Glomerular visceral epithelial cell (primary cell): ENCODE measurements at regions not wholly inside any gene's neighbourhood (a gene's known extent, or its start where the extent isn't known, plus 50 kb on each side); places are given as distances from the start of the nearest gene placed in this dataset.
"Not testable (repeated sequence)": the region's sequence is repeated elsewhere in the genome, so short reads cannot be mapped to it uniquely, and the experiment has no call there.

ENCODE experiments used
- DNase-seq: peaks from one replicate; pipeline ENCODE4 v3.0.0-alpha.2; 2016; ENCODE audit errors: extremely low spot score

- not testable (repeated sequence) for DNase-seq
Measured at GRCh38 chr4:82077471-82077995, 296.3 kb downstream of the HNRNPD start.

DNA sequence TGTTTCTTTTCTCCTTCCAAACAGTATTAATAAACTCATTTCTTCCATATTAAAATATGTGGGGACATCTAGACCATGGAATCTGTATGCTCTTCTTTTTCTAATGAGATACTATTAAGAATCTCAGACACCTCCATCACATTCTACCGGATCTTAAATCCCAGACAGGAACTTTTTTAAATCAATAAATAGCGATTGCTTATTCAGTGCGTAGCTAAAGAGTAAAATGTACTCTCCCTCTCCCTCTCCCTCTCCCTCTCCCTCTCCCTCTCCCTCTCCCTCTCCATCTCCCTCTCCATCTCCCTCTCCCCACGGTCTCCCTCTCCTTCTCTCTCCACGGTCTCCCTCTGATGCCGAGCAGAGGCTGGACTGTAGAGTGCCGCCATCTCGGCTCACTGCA is 297.0 kb downstream of the HNRNPD start:
- DNase-seq: no peak

DNA sequence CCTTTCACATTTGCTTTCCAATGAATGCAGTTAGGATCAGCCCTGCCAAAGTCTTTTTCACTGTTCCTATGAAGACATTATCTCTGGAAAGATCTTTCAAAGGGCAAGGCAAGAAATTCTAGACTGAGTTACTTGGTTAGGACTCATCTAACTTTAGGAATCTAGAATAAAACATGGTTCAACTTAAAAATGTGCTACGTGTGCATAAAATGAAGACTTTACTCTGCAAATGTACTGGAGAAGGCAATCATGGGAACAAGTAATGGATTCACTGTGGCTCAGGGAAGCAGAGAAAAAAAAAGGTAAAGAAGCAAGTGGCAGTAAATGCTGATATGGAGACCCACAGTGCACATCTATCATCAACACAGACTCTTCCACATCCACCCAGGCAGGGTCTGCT is 297.4 kb downstream of the HNRNPD start:
- DNase-seq: no peak

GRCh38 chr4:82071951-82072350 is 301.8 kb downstream of the HNRNPD start:
- DNase-seq: no peak

DNA sequence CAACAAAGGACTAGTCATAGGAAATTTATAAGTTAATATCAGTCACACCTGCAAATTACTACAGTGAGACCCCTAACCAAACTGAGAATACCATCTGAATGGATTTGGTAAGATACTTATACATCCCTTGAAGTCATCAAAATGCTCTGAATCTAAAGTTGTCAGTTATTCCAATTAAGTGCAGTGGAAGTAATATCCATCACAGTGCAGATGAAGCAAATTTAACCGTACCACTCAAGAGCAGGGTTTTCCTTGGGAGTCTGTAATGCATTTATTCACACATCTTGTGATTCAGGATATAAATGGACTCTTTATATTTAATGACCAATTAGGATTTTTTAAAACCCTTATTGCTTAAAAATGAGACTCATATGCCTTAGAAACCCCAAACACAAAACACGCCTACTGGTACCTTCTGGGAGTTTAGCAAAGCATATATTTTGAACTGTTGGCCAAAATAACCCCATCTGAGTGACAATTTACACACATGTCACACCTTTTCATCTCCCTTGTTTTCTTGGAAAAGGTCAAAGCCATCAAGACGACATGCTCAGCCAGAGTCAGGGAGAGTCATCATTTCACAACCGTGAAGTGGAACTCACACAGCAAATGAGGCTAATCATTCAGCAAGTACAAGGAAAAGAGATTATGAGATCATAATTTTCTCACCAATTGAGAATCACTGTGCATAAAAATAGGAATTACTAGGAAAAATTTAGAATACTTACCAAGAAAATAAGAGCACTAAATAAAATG is 303.7 kb downstream of the HNRNPD start:
- no peak for DNase-seq

GRCh38 chr4:82063017-82063416 is 310.8 kb downstream of the HNRNPD start:
- DNase-seq: no peak

DNA sequence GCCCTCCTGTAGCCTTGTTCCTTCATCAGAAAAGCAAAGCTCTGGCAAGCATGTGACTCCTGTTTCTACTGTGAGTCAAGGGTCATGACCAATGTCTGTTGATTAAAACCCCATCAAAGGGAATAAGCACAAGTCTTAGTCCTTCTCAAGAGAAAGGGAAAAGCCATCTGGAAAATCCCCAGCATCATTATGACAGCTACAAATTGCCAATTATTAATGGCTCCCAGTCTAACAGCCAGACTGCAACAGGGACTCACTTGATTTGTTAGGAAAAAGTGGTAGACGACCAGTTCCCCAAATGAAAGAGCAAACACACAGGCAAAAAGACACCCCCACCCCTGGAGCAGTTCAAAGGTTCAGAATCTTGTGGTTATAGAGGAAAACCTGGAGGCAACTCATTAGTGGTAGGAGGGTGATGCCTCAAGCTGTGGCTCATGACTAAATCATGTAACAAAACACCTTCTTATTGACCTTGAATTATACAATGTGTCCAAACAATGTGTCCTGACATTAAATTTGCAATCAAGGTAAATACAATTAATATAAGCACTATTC is 315.7 kb downstream of the HNRNPD start:
- no peak for DNase-seq

GRCh38 chr4:82055156-82055555 is 318.6 kb downstream of the HNRNPD start:
- DNase-seq: no peak

GRCh38 chr4:82053396-82053795 is 320.4 kb downstream of the HNRNPD start:
- no peak for DNase-seq

DNA sequence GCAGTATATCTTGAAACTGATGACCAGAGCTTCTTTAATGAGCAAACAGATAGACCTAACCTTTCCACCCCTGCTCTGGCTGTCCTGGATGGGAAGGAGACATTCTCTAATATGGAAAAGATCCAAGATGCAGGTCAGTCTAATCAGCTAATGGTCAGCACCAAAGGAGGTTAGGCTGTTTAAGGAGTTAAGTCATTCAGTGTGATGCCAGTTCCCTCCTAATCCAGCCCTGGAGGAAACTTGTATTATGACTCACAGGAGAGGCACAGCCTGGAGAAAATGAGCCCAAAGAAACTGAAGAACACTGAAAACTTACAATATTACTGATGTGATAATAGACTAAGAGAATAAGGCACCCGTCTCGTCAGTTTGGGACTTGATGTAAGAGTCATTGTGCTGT is 323.0 kb downstream of the HNRNPD start:
- no peak for DNase-seq

DNA sequence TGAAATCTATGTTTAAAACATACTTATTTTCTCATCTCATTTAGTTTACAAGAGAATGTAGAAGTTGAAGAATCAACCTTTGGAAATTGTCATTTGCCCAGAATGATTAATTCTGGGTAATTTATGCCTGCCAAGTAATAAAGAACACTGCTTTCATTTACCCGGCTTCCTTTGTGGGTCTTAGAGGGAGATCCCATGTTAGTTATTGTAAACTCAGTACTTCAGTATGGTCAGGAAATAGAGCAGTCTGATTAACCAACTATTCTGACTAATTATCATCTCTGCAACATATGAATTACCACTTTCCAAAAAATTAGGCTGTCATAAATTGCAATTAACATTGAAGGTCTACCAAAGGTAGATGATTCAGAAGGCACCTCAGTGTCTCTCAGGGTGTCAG is 324.5 kb downstream of the HNRNPD start:
- DNase-seq: no peak

DNA sequence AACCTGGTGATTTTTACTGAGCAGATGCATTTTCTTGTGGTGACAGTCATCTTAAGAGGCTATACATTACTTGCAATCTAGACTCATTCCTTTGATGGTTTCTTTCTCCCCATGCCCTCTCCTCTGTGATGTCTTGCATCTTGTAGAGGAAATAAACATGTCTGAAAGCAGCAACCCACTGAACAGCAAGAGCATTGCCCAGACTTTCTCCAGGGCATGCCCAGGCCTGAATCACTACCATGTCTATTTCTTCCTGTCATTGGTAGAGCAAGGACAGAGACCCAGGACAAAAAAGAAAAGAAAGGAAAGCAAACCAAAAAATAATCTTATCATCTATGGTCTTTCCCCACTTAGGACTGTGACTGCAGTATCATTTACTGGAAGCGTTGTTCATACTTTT is 326.1 kb downstream of the HNRNPD start:
- no peak for DNase-seq

DNA sequence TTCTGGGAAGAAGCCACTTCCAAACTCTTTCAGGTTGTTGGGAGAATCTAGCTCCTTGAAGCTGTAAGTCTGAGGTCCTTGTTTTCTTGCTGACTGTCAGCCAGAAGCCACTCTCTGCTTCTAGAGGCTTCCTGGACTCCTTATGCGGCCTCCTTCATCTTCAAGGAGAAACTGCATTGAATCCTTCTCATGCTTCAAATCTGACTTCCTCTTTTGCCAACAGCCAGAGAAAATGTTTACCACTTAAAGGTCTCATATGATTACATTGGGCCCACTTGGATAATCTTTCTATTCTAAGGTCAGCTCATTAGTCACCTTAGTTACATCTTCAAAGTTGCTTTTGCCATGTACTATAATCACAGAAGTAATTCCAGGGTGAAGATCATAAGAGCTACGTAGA is 327.0 kb downstream of the HNRNPD start:
- DNase-seq: no peak

GRCh38 chr4:82045267-82045666 is 328.5 kb downstream of the HNRNPD start:
- no peak for DNase-seq

GRCh38 chr4:82044141-82044993 is 329.4 kb downstream of the HNRNPD start:
- peak; percentile 54 for DNase-seq

DNA sequence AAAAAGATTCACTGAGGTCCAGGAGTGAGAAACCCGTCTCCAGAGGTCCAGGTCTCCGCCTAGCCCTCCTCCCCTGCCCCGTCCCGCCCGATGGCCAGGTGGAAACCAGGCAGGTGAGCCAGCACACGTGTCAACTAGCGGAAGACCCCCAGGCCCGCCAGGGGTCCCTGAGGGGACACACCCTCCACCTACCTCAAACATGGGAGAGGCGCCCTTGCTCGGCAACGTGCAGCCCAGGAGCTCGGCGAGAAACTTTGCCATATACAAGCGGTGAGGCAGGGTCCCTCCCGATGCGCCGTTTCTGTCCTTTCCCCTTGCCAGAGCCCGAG is 330.0 kb downstream of the HNRNPD start:
- no peak for DNase-seq

DNA sequence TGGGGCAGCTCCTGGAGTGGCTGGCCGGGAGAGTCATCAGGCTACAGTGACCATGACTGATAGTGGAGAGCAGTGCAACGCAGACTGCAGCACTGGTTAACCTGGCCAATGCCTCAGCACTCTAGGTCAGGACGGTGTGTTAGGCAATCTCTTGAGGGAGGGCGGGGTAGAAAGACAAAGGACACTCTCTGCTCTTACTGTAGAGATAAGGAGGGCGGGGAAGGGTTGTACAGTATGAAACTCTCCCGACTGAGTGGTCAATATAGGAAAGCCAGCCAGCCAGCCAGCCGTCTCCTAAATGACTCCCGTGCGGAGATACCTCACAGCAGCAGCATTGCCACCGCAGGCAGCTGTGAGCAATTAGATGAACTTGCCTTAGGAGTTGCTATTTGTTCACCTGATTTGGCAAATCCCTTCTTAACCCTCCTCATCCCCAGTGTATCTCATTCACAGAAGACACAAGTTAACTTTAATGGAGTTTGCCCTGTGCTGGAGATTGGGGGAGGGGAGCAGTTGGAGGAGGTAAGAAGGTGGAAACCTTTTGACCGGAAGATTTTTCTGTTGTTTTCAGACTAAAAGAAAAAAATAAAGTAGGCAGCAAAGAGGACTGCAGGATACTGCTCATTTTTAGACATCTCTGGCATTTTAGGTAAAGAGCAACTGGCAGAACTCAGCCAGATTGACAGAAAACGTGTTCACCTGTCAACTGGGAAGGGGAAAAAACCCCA is 330.5 kb downstream of the HNRNPD start:
- no peak for DNase-seq

GRCh38 chr4:82042042-82042441 is 331.7 kb downstream of the HNRNPD start:
- DNase-seq: no peak

GRCh38 chr4:82038936-82039335 is 334.9 kb downstream of the HNRNPD start:
- DNase-seq: no peak

- no peak for DNase-seq
Measured at GRCh38 chr4:82036181-82036580, 337.6 kb downstream of the HNRNPD start.

- DNase-seq: no peak
Measured at GRCh38 chr4:82034878-82035277, 338.9 kb downstream of the HNRNPD start.

DNA sequence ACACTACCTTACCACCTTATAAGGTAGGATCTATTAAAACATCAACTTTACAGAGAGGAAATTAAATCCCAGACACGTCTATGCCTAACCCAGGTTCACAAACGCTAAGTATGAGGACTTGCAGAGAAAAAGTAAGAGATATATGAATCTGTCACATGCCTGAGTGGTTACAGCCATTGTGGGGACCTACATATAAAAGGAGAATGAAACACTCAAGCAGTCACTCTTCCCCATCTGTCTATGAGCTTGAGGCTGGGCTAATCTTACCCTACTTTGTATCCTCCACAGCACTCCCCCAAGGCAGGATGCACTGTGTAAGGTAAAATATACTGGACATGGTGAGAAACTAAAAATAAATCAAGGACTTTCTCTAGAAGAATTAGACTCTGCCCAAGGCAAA is 339.9 kb downstream of the HNRNPD start:
- no peak for DNase-seq
